ENCODE measurements at regions not wholly inside any gene's neighbourhood (a gene's known extent, or its start where the extent isn't known, plus 50 kb on each side); places are given as distances from the start of the nearest gene placed in this dataset.

DNA sequence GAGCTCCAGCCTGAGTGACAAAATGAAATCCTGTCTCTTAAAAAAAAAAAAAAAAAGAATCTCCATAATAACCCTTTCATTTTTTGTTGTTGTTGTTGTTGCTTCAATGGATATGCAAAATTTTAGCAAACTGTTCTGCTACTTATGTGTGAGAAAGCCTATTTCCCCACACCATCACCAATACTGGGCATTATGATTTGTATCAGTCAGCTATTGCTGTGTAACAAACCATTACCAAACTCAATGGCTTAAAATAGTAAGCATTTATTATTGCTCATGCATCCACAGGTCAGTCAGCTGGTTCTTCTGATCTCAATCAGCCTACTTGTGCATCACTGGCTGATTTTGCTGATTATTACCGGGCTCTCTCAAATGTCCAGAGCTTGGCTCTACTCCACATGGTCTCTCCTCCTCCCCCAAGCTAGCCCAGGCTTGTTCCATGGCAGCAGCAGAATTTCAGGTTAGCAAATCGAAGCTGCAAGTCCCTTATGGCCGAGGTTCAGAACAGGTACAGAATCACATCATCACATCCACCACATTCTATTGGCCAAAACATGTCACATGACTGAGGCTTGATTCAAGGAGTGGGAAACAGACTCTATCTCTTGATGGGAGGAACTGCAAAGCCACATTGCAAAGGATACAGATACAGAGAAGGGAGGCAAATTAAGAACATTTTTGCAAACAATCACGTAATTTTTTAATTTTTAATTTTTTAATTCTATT lies 135.1 kb downstream of the MN1 start:
- TF ChIP-seq, protein P1, sequence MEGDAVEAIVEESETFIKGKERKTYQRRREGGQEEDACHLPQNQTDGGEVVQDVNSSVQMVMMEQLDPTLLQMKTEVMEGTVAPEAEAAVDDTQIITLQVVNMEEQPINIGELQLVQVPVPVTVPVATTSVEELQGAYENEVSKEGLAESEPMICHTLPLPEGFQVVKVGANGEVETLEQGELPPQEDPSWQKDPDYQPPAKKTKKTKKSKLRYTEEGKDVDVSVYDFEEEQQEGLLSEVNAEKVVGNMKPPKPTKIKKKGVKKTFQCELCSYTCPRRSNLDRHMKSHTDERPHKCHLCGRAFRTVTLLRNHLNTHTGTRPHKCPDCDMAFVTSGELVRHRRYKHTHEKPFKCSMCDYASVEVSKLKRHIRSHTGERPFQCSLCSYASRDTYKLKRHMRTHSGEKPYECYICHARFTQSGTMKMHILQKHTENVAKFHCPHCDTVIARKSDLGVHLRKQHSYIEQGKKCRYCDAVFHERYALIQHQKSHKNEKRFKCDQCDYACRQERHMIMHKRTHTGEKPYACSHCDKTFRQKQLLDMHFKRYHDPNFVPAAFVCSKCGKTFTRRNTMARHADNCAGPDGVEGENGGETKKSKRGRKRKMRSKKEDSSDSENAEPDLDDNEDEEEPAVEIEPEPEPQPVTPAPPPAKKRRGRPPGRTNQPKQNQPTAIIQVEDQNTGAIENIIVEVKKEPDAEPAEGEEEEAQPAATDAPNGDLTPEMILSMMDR (IDR thresholded peaks at IDR 0.05), result no peak
- no peak for TF ChIP-seq POLR2A (IDR thresholded peaks at IDR 0.05)

Measured in adrenal gland (tissue), 5 donors.